ENCODE measurements at regions not wholly inside any gene's neighbourhood (a gene's known extent, or its start where the extent isn't known, plus 50 kb on each side); places are given as distances from the start of the nearest gene placed in this dataset.
"Not testable (repeated sequence)": the region's sequence is repeated elsewhere in the genome, so short reads cannot be mapped to it uniquely, and the experiment has no call there.

DNA sequence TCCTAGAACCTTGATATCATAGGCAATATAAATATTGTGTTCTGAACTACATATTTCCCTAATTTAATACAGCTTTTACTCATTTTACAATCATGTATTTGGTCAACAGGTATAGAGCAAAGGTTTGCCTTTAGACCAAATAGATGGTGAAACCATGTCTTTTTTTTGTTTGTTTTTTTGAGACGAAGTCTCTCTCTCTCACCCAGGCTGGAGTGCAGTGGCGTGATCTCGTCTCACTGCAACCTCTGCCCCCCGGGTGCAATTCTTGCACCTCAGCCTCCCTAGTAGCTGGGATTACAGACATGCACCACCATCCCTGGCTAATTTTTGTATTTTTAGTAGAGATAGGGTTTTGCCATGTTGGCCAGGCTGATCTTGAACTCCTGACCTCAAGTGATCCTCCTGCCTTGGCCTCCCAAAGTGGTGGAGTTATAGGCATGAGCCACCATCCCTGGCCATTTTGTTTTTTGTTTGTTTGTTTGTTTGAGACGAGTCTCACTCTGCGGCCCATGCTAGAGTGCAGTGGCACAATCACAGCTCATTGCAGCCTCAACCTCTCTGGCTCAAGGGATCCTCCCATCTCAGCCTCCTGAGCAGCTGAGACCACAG lies 243.7 kb upstream of the FOXN3 start:
- not testable (repeated sequence) for H3K9ac ChIP-seq (ENCODE audit: low read depth, low read length); H3K9me3 ChIP-seq (ENCODE audit: control insufficient read depth, insufficient read depth, low read length); H3K4me1 ChIP-seq (ENCODE audit: insufficient read depth, low read length); H3K36me3 ChIP-seq (ENCODE audit: insufficient read depth, low read length)

DNA sequence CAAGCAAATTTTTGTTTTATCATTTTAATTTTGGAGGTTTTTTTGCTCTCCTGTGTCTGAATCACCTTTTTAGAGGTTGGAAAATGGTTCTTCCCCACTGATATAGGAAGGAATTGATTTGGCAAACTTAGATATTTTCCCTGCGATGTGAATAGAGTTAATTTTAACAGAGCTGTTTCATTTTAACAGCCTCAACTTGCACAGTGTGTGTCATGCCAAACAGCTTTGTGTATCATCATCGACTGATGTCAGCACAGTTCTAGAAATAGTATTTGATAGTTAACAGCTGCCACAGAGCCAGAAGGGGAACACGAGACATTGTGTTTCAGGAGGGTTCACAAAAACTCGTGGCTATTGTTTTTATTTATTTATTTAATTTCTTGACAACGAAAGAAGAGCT lies 243.1 kb upstream of the FOXN3 start:
- Histone ChIP-seq H3K36me3 (ENCODE audit: insufficient read depth, low read length) (no peaks in the 10 kb centered on the region), H3K4me1 (ENCODE audit: insufficient read depth, low read length) (no peaks in the 10 kb centered on the region), H3K9ac (ENCODE audit: low read depth, low read length) (no peak overlapping the region), H3K9me3 (ENCODE audit: control insufficient read depth, insufficient read depth, low read length) (no peaks in the 10 kb centered on the region; the same call in 1 of the 2 replicates)

DNA sequence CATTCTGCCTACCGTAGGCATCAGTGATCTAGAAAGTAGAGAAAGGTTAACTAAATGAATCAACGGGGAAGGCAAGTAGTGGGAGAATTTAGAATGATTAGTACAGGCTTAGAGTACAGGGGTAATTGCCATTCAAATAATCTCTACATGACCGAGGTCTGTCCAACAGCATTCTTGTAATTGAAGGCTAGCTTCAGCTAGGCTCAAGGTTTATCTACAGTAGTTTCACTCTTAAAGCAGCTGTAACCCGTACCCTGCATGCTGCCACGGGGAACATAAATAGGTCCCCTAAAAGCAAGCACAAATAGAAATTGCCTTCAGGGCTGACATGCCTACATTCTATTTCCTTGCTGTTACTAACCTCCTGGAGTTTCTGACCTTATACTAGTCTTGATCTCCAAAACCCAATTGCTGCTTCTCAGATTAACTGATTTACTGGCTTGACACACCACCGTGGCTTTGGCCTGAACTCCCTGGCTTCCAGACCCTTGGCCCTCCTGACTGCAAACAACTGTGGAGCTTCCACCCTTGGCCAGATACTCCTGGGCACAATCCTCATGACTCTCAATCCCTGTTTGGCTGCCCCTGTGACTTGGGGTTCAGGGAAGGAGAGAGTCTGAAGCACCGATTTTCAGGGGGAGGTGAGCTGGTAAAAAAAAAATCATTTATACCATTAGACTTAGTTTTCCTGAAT lies 242.1 kb upstream of the FOXN3 start:
- Histone ChIP-seq H3K9ac (ENCODE audit: low read depth, low read length) (no peak overlapping the region), H3K36me3 (ENCODE audit: insufficient read depth, low read length) (no peaks in the 10 kb centered on the region), H3K9me3 (ENCODE audit: control insufficient read depth, insufficient read depth, low read length) (no peaks in the 10 kb centered on the region; the same call in 1 of the 2 replicates), H3K4me1 (ENCODE audit: insufficient read depth, low read length) (no peaks in the 10 kb centered on the region)

DNA sequence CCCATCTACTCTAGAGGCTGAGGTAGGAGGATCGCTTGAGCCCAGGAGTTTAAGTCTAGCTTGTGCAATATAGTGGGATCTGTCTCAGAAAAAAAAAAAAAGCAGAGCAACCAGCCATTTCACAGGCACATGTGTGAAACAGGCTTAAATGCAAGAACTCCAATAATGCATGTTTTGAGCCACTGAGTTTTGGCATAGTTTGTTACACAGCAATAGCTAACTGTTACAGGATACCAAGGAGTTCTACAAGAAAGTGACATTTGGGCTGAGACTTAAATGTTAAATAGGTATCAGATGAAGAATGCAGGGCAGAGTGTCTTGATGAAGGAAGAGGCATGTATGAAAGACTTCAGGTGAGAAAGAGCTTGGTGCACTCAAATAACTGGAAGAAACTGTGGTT lies 240.0 kb upstream of the FOXN3 start:
- Histone ChIP-seq H3K9me3 (ENCODE audit: control insufficient read depth, insufficient read depth, low read length) (no peaks in the 10 kb centered on the region; the same call in 1 of the 2 replicates), H3K4me1 (ENCODE audit: insufficient read depth, low read length) (peaks cover 5% of the 10 kb centered on the region; the same call in 1 of the 2 replicates), H3K9ac (ENCODE audit: low read depth, low read length) (no peak overlapping the region), H3K36me3 (ENCODE audit: insufficient read depth, low read length) (no peaks in the 10 kb centered on the region)

GRCh38 chr14:89654998-89655397 lies 238.0 kb upstream of the FOXN3 start:
- no peak overlapping the region for H3K9ac ChIP-seq (ENCODE audit: low read depth, low read length)
- no peaks in the 10 kb centered on the region for H3K36me3 ChIP-seq (ENCODE audit: insufficient read depth, low read length)
- H3K9me3 ChIP-seq (ENCODE audit: control insufficient read depth, insufficient read depth, low read length), result no peaks in the 10 kb centered on the region; the same call in 1 of the 2 replicates
- H3K4me1 ChIP-seq (ENCODE audit: insufficient read depth, low read length), result peaks cover 8% of the 10 kb centered on the region; the same call in 1 of the 2 replicates

DNA sequence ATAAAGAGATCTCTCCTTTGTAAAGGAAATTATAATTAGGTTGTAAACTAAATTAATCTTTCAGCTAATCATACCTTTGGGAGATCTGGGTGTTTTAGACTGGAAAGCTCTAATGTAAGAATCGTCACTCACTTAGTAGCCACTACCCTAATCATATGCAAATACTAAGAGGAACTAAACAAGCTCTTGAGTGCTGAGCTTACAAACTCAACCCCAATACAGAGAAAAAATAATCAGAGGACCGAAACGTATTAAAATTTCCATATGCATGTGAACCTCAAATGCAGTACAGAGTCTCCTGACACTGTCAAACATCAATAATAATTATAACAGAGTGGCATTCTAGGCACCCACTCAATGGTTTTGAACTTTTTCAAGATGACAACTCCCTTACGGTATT lies 235.3 kb upstream of the FOXN3 start:
- Histone ChIP-seq H3K36me3 (ENCODE audit: insufficient read depth, low read length) (no peaks in the 10 kb centered on the region), H3K9me3 (ENCODE audit: control insufficient read depth, insufficient read depth, low read length) (no peaks in the 10 kb centered on the region; the same call in 1 of the 2 replicates), H3K4me1 (ENCODE audit: insufficient read depth, low read length) (peaks cover 8% of the 10 kb centered on the region; the same call in 1 of the 2 replicates), H3K9ac (ENCODE audit: low read depth, low read length) (no peak overlapping the region)

DNA sequence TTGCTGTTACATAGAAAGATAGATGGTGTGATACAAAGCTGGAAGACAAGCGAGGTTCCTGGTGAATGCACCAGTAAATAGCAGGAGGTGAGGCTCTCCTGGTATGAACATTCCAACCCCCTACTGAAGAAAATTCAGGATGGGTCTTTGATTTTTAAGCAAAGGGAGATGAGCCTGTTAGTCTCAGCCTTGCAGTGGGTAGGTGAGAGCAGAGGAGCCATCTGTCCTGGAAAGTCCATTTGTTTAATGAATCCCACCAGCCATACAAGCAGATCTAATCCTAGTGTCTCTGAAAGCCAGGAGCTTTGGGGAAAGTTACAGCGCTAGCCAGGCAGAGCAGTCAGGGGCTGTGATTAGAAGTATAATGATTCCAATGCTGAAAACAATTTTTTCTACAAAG lies 234.8 kb upstream of the FOXN3 start:
- peaks cover 8% of the 10 kb centered on the region; the same call in 1 of the 2 replicates for H3K4me1 ChIP-seq (ENCODE audit: insufficient read depth, low read length)
- no peaks in the 10 kb centered on the region; the same call in 1 of the 2 replicates for H3K9me3 ChIP-seq (ENCODE audit: control insufficient read depth, insufficient read depth, low read length)
- no peak overlapping the region for H3K9ac ChIP-seq (ENCODE audit: low read depth, low read length)
- no peaks in the 10 kb centered on the region for H3K36me3 ChIP-seq (ENCODE audit: insufficient read depth, low read length)

DNA sequence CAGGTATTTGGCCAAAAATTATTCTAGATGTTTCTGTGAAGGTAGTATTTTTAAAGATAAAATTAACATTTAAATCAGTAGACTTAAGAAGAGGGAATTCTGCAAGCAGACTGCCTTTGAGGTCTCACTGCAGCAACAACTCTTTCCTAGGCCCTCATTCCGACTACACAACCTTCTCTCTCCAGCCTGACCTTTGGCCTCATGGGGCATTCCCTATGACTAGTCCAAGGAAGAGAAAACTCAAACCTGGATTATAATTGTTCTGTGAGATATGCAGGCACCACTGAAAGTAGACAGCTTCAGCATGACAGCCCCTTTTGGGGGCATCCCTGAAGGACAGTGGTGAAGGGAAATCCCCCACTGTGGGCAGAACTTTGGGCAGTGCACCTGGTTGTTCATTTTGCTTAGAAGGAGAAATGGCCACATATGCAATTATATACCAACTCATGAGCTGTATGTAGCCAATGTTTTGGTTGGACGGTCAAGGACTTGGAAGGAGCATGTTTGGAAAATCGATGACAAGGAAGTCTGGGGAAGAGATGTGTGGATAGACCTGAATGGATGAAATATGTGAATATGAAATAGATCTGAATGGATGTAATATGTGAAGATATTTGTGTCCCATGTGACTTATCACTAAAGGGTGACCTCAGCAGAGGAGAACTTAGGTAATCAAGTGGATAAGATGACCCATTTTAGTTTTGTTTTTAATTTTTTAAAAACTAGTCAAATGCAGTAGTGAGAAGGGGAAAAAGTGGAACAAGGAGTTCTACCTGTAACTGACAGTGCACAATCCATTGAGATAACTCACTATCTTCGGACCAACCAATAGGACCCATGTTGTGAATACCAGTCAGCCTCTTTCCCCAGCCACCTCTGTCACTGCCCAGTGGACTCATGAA lies 233.3 kb upstream of the FOXN3 start:
- no peak overlapping the region for H3K9ac ChIP-seq (ENCODE audit: low read depth, low read length)
- H3K36me3 ChIP-seq (ENCODE audit: insufficient read depth, low read length), result no peaks in the 10 kb centered on the region
- no peaks in the 10 kb centered on the region for H3K9me3 ChIP-seq (ENCODE audit: control insufficient read depth, insufficient read depth, low read length)
- peaks cover 8% of the 10 kb centered on the region; the same call in 1 of the 2 replicates for H3K4me1 ChIP-seq (ENCODE audit: insufficient read depth, low read length)

DNA sequence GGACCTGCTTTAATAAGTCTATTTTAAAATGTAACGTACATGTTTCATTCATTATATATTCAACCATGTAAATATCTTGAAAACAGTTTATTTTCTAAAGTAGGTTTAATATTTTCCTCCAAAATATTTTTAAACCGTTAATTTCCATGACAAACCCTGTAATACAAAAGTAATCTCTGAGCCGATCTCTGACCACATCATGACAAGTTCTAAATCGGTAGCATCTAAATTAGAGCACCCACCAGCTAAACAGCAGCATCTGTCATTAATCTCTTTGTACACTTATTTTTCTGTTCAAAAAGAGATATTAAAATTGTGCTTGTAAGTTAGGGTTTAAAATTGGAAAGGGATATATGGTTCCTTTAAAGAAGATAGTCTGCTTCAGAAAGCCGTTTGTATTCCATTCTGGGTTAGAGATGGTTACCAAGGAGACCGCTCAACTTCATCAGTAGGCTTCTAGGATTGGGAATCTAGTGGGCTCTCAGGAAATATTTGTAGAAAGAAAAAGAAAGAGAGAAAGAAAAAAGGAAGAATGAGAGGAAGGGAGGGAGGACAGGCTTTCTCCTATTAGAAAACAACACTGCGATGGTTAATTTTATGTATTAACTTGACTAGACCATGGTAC lies 232.5 kb upstream of the FOXN3 start:
- no peak overlapping the region for H3K9ac ChIP-seq (ENCODE audit: low read depth, low read length)
- peaks cover 8% of the 10 kb centered on the region; the same call in 1 of the 2 replicates for H3K4me1 ChIP-seq (ENCODE audit: insufficient read depth, low read length)
- no peaks in the 10 kb centered on the region for H3K9me3 ChIP-seq (ENCODE audit: control insufficient read depth, insufficient read depth, low read length)
- H3K36me3 ChIP-seq (ENCODE audit: insufficient read depth, low read length), result no peaks in the 10 kb centered on the region

- Histone ChIP-seq H3K9ac (ENCODE audit: low read depth, low read length) (no peak overlapping the region), H3K36me3 (ENCODE audit: insufficient read depth, low read length) (no peaks in the 10 kb centered on the region), H3K4me1 (ENCODE audit: insufficient read depth, low read length) (peaks cover 8% of the 10 kb centered on the region; the same call in 1 of the 2 replicates), H3K9me3 (ENCODE audit: control insufficient read depth, insufficient read depth, low read length) (no peaks in the 10 kb centered on the region)
Observed at GRCh38 chr14:89648924-89649323, 231.9 kb upstream of the FOXN3 start.

GRCh38 chr14:89648510-89648909 lies 231.5 kb upstream of the FOXN3 start:
- no peak overlapping the region for H3K9ac ChIP-seq (ENCODE audit: low read depth, low read length)

GRCh38 chr14:89646971-89647370 lies 229.9 kb upstream of the FOXN3 start:
- no peak overlapping the region for H3K9ac ChIP-seq (ENCODE audit: low read depth, low read length)
- no peaks in the 10 kb centered on the region for H3K9me3 ChIP-seq (ENCODE audit: control insufficient read depth, insufficient read depth, low read length)
- peaks cover 3% of the 10 kb centered on the region; the same call in 1 of the 2 replicates for H3K4me1 ChIP-seq (ENCODE audit: insufficient read depth, low read length)
- no peaks in the 10 kb centered on the region for H3K36me3 ChIP-seq (ENCODE audit: insufficient read depth, low read length)

More at GRCh38 chr14:89648510-89648909, 231.5 kb upstream of the FOXN3 start:
- Histone ChIP-seq H3K4me1 (ENCODE audit: insufficient read depth, low read length) (peaks cover 8% of the 10 kb centered on the region; the same call in 1 of the 2 replicates), H3K9me3 (ENCODE audit: control insufficient read depth, insufficient read depth, low read length) (no peaks in the 10 kb centered on the region), H3K36me3 (ENCODE audit: insufficient read depth, low read length) (no peaks in the 10 kb centered on the region)

DNA sequence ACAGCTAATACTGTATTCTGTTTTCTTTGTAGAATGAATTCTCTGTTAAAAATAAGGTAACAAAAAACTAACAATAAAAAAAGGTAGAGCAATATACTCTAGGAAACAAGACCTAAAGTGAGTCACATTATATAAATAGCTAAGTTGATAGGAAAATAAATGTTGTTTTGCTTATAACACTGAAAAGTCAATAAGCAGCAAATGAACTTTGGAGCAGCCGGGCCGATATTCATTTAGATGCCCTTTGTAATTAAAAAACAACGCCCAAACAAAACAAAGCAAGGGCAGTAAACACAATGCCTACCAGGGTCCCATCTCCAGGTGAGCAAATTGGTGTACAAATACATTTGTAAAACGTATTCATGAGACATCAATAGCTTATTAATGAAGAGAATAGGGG lies 227.6 kb upstream of the FOXN3 start:
- Histone ChIP-seq H3K4me1 (ENCODE audit: insufficient read depth, low read length) (no peaks in the 10 kb centered on the region), H3K36me3 (ENCODE audit: insufficient read depth, low read length) (no peaks in the 10 kb centered on the region), H3K9ac (ENCODE audit: low read depth, low read length) (no peak overlapping the region), H3K9me3 (ENCODE audit: control insufficient read depth, insufficient read depth, low read length) (no peaks in the 10 kb centered on the region)
